NCI-H2029 (cell line): ENCODE measurements at regions not wholly inside any gene's neighbourhood (a gene's known extent, or its start where the extent isn't known, plus 50 kb on each side); places are given as distances from the start of the nearest gene placed in this dataset.

Experiments
- DNase-seq: peaks from one replicate; lab custom pipeline; 2025; lab: John Stamatoyannopoulos, UW

DNA sequence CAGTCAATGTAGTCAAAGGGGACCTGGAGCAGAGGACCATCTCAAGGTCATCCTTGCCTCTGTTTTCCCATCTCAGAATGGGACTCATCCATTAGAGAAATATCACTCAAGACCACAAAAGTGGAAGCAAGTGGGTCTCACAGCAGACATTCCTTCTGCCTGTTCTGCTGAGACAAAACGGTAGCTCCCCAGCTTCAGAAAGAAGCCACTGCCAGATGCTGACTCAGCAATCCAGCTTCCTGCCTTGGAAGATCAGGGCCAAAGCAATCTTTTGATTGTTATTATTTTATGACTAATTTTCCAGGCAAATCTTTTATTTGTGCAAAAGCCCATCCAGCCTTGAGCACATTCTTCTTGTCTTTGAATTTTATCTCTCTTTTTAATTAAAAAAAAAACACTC is 86.8 kb downstream of the CCT6B start:
- no peak for DNase-seq

DNA sequence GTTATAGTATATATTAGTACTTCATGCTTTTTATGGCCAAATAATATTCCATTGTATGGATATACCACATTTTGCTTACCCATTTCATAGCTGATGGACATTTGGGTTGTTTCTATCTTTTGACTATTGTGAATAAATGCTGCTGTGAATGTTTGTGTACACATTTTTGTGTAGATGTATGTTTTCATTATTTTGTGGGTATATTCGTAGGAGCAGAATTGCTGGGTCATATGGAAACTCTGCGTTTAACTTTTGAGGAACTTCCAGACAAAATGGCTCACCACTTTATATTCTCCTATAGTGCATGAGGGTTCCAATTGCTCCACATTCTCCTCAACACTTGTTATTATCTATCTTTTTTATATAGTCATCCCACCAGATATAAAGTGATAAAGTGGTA is 88.6 kb downstream of the CCT6B start:
- DNase-seq, result no peak

DNA sequence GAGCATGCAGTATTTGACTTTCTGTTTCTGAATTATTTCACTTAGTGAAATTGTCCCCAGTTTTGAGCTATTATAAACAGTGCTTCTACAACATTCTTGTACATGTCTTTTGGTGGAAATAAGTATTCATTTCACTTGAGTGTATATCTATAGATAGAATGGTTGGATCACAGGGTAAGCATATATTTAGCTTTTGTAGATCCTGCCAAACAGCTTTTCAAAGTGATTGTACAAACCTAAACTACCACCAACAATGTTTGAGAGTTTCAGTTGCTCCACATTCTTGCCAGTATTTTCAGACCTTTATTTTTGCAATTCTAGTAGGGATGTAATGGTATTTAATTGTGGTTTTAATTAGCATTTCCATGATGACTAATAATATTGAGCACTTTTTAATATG is 91.6 kb downstream of the CCT6B start:
- no peak for DNase-seq

- DNase-seq, result no peak
Observed at GRCh38 chr17:34865716-34866115, 95.5 kb downstream of the CCT6B start.

GRCh38 chr17:34862384-34862783 is 98.9 kb downstream of the CCT6B start:
- DNase-seq, result no peak

DNA sequence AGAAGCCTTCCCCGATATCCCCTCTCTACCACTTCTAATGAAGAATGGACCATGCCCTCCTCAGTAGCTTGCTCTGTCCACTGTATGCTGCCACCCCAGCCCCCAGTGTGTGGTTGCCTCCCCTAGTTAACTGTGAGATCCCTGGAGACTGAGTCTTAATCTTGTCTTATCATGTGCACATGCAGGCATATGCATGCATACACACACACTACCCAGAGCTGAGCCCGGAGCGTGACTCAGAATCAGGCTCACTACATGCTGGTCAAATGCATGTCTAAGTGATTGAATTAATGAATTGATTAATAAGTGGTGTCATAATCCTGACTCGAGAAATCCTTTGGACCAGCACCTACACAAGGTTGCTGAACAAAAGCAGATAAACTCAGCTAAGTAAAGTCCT is 99.4 kb downstream of the CCT6B start:
- DNase-seq, result no peak

- no peak for DNase-seq
Observed at GRCh38 chr17:34859652-34860051, 101.6 kb downstream of the CCT6B start.

DNA sequence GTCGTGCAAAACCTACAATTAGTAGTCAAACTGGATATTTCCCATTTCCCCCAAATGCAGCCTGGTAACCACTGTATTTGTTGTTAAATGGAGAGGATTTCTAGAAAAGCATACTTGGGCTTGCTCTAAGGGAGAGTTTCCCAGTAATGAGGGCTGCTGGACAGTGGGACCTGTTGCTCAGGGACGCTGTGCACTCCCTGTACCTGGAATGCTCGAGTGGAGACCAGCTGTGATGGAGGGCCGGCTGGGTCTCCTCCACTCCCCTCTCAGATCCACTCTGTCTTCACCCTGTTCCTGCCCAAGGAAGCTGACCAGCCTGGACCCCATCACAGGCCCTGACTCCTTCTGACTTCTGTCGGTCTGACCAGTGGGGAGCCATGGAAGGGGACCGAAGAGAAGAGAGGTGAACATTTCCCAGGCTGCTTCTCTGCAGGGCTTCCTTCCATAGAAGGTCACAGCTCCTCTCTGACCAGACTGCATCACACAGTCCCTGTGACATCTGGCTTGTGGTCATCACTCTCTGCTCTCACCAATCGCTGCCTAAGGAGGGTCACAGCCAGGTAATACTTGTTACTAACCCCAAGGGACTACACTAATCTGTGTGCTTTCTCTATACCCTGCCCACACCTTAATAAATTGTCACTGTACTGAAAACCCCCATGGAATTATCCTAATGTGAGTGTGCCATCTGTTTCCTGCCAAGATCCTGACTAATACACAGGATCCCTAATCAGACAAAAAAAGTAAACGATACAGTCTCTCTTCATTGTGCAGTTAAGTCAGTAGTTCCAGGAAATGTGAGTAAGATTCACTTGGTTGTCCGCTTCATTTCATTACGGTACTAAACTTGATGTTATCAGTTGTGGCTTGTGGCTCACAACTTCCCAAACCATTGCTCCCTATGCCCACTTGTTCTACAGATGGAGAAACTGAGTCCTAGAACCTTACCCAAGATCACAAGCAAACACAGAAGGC is 102.4 kb downstream of the CCT6B start:
- no peak for DNase-seq

DNA sequence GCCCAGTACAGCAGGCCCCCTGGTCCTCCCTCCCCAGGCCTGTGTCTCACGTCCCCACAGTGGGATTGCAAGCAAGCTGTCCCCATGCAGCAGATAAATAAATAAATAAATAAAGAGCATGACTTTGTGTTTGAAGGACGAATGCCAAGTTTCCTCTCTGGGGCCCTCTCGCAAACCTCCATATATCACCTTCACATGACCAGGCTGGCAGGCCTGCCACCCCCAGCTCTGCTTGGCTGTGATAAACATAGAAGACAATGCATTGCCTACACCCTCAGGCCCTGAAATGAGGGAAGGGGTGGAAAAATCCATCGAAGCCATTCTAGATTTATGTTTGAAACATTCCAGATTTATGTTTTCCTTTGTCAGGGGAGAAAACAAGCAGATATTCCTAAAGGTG is 107.3 kb downstream of the CCT6B start:
- DNase-seq, result no peak

DNA sequence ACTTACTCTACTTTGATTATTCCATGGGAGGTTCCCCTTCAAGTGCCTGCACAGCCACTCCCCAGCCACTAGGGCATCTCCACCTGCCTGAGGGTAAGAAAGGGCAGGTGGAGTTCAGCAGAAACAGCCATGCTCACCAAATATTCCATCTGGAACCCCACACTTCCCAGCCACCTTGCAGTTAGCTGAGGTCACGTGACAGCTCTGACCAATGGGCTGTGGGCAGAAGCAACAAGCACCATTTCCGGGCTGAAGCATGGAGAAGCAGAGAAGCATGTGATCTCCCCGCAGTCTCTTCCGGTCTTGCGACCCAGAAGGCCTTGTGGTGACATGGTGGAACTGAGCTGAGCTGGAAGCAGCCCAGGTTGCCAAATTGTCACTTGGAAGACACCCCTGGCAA is 108.6 kb downstream of the CCT6B start:
- DNase-seq, result no peak

DNA sequence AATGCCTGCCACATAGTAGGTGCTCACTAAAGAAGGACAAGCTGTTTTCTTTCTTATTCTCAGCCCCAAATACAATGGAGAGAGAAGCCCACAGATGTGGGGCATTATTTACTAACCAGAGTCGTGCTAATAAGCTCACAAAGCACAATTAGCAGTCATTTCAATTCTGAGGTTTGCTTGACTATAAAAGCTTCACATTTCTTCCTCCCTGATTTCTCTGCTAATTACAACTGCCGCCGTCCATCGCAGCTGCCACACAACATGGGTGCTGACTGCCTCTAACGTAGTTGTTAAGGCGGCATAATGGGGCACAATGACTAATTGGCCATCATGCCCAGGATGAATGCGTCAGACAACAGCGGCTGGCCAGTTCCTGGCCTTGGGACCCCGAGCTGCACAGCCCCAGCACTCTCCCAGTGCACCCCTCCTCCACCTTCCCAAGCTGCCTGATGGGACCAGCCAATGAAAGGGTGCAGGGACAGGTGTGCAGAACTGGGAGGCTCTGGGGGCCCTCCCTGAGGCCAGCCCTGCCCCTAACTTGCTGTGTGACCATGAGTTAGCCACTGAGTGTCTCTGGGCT is 109.2 kb downstream of the CCT6B start:
- DNase-seq, result no peak

GRCh38 chr17:34850964-34851363 is 110.3 kb downstream of the CCT6B start:
- DNase-seq, result no peak

DNA sequence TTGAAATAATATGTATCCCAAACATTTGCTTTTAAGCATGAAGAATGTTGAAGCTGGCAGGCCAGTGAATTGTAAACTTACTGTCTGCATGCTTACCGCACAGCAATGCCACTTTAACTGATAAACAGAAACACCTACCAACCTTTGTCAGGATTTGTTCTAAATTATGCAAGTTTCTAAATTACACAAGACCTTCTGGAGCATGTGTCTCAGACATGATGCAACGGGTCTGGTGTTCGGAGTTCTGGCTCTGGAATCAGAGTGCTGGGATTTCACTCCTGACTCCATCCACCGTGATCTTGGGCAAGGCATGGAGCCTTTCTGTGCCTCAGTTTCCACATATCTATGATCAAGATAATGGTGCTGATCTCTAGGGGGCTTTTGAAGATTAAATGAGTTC is 111.2 kb downstream of the CCT6B start:
- no peak for DNase-seq

DNA sequence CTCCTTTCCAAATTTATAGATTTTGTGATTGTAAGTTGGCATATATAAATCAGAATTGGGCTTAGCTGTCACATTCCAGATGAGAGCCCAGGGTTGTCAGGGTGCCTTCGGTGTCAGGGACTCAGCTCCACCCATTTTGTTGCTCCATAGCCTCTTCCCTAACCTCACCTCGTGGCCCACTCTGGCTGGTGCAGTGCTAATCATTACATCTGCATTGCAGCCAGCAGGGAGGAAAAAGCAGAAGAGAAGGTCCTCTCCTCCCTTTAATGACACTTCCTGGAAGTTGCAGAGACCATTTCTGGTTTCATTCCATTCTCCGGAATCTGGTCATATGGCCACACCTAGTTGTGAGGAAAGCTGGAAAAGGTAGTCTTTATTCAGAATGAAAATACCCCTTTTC is 113.3 kb downstream of the CCT6B start:
- no peak for DNase-seq

DNA sequence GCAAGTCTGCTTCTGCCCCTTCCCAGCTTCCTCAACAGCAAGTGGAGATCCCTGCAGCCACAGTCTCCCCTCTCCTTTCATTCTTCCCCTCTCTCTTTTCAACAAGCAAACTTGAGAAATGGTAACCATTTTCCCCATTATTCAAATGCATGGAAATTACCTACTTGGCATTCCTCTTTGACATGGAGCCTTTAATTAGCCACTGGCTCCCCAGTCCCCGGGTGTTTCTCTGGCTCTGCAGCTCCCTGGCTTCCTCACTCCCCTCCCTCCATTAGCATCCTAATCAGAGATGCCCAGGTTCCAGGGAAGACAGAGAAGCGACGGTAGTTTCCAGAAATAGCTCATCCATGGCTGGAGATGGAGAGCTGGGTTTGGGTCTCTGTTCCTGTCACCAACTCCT is 116.0 kb downstream of the CCT6B start:
- DNase-seq, result no peak

- no peak for DNase-seq
Observed at GRCh38 chr17:34843682-34844081, 117.6 kb downstream of the CCT6B start.

DNA sequence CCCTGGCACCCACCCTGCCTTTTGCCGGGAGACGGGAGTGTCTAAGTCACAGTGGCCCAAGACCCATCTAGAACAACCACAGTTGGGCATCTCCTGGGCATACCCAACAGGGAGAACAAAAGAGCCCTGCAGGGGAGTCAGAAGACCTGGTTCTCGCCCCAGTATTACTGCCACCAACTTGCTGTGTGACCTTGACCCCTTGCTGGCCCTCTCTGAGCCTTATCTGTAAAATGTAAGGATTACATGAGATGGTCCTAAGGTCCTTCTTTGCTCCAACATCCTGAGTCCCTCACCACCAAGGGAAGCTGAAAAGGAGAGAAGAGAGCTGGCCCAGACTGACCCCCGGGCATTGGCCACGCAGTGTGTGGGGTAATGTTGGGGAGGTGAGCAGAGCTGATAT is 119.0 kb downstream of the CCT6B start:
- no peak for DNase-seq

- DNase-seq, result no peak
Observed at GRCh38 chr17:34841467-34841866, 119.8 kb downstream of the CCT6B start.

DNA sequence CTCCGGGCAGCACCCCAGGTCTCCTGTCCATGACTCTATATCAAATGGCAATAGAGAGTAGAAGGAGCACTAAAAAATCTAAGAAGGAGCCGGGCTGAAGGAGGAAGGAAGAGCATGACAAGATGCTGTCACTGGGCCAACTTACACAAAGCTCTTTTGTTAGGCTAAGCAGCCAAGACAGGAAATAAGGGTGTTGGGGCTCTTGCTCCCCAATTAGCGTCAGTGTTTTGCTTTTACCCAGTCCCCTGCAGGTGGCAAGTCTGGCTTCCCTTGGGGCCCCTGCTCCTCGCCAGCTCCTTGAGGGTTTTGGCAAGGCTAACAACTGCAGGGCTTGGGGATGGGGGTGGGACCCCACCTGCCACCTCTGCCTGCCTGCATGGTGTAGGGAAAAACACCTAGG is 120.5 kb downstream of the CCT6B start:
- no peak for DNase-seq

DNA sequence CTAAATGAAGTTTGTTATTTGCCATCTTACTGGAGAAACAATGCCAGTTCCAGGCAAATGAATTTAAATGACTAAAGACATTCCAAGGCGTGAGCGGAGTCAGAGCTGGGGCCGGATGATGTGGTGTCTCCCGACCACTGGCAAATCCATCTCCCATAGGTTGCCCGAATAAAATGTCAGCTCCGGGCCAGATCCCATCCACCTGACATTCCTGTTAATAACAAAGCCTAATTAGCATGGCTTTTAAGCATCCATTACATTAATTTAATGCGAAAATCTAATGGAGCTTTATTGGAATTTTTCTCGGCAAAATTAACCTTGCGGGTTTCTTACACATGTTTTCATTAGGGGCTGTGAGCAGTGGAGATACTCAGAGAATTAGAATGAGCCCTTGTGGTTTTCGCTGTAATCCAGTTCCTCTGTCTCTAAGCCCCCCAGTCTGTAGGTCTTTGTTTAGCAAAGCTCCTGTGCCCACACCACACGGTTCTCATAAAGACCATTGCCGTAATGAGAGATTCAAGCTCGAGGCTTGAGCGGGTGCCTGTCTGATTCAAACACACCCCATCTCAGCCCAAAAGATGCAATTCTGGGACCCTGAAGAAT is 123.3 kb downstream of the CCT6B start:
- no peak for DNase-seq

- no peak for DNase-seq
Observed at GRCh38 chr17:34832376-34832775, 128.9 kb downstream of the CCT6B start.

GRCh38 chr17:34827008-34827407 is 134.3 kb downstream of the CCT6B start:
- DNase-seq, result peak; percentile 57

GRCh38 chr17:34826332-34826731 is 134.9 kb downstream of the CCT6B start:
- DNase-seq, result no peak
